Right lobe of liver (tissue), 6 donors: ENCODE measurements at regions not wholly inside any gene's neighbourhood (a gene's known extent, or its start where the extent isn't known, plus 50 kb on each side); places are given as distances from the start of the nearest gene placed in this dataset.
A peak's percentile ranks its signal among the peaks of the same experiment; 100 is the strongest.

Source experiments
- ATAC-seq, 4 donors: fragments of 200-7000 bp; cut with Tn5 transposase; one replicate each; pipeline ENCODE4 v1.9.1; 2020; ENCODE audit warnings: mild to moderate bottlenecking in 4 of 4, moderate library complexity in 4 of 4
- DNase-seq, 3 donors: peaks; one replicate each; pipeline ENCODE4 v3.0.0-alpha.2; 2020
- H3K27ac ChIP-seq, 3 donors: fragments of 200-600 bp; one replicate each; pipeline ENCODE4 v1.8.0; 2022
- H3K27me3 ChIP-seq, 2 donors: fragments of 200-600 bp; one replicate each; pipeline ENCODE4 v1.8.0; 2022
- H3K36me3 ChIP-seq, 4 donors: fragments of 200-600 bp; sonication (generic) in 1 of 4; one replicate each; pipeline versions ENCODE4 v1.5.1 to v1.8.0; 2017 to 2022; ENCODE audit warnings: control low read depth in 1 of 4
- H3K4me1 ChIP-seq, 4 donors: fragments of 200-600 bp; sonication (generic) in 1 of 4; one replicate each; pipeline versions ENCODE4 v1.5.1 to v1.8.0; 2017 to 2022; ENCODE audit warnings: control low read depth in 1 of 4
- H3K4me3 ChIP-seq, 3 donors: fragments of 200-600 bp; one replicate each; pipeline ENCODE4 v1.8.0; 2022
- H3K9me3 ChIP-seq, 4 donors: fragments of 200-600 bp; sonication (generic) in 1 of 4; one replicate each; pipeline versions ENCODE4 v1.5.1 to v1.8.0; 2017 to 2022; ENCODE audit warnings: control low read depth in 1 of 4
- CTCF ChIP-seq, 4 donors: fragments of 200-600 bp in 3 of 4; fragments of 450-650 bp in 1 of 4; IDR thresholded peaks; one replicate each; pipeline versions ENCODE4 v1.5.1 to v1.8.0; 2016 to 2022; ENCODE audit warnings: antibody characterized with exemption in 4 of 4, mild to moderate bottlenecking in 2 of 4
- POLR2A ChIP-seq: fragments of 450-650 bp; IDR thresholded peaks from one replicate; pipeline ENCODE4 v1.6.1; 2017; ENCODE audit warnings: antibody characterized with exemption, mild to moderate bottlenecking
- WGBS: methylation state at CpG from one replicate; pipeline ENCODE4 v1.1.6; 2018; ENCODE audit warnings: low coverage, low lambda C conversion rate; ENCODE audit not compliant: insufficient coverage; ENCODE audit errors: missing lambda C conversion rate; 5-methylcytosine and 5-hydroxymethylcytosine counted together
- intact Hi-C, 2 donors: fragments of 100-400 bp; cut with DNase I; formaldehyde crosslinking; loops; one replicate each; pipeline versions ENCODE4 v1.11.2 to v1.14.1; 2022
- donor health status: DM: no; HTN: yes; CAD: no.
- donor health status: DM: no; HTN: no; CAD: no.
- donor health status: DM: no; HTN: no; CAD: no.
- donor health status: DM: no; HTN: yes; CAD: no.
- donor health status: DM: no; HTN: yes; CAD: no.

GRCh38 chr16:63684149-63685101 lies 1437.4 kb downstream of the CDH11 start:
- peak in 1 of 4 donors; percentile 13 for ATAC-seq

GRCh38 chr16:63682844-63683243 lies 1439.0 kb downstream of the CDH11 start:
- Histone ChIP-seq H3K36me3 (no peaks in the 10 kb centered on the region), H3K9me3 (peaks cover 0 to 4% (median 0%) of the 10 kb centered on the region in 4 donors), H3K4me3 (no peak overlapping the region), H3K4me1 (no peaks in the 10 kb centered on the region), H3K27ac (no peak overlapping the region), H3K27me3 (no peaks in the 10 kb centered on the region)
- no peak for DNase-seq
- no peak for ATAC-seq
- 30% methylated on average over 3 of the region's 3 CpGs for WGBS
- TF ChIP-seq POLR2A = no peak
- TF ChIP-seq CTCF (IDR thresholded peaks at IDR 0.05) = no peak
- intact Hi-C loops = no loop called here

More at GRCh38 chr16:63684149-63685101, 1437.4 kb downstream of the CDH11 start:
- WGBS = 73% methylated on average over 5 of the region's 8 CpGs
- H3K27me3 ChIP-seq = no peaks in the 10 kb centered on the region
- peaks cover 0 to 4% (median 0%) of the 10 kb centered on the region in 4 donors for H3K9me3 ChIP-seq
- H3K4me1 ChIP-seq = no peaks in the 10 kb centered on the region
- no peak for TF ChIP-seq CTCF (IDR thresholded peaks at IDR 0.05)
- TF ChIP-seq POLR2A = no peak
- no peak overlapping the region for H3K27ac ChIP-seq
- H3K36me3 ChIP-seq = no peaks in the 10 kb centered on the region
- no peak overlapping the region for H3K4me3 ChIP-seq
- DNase-seq = no peak
- intact Hi-C loops = no loop called here

GRCh38 chr16:63672493-63672892 lies 1449.4 kb downstream of the CDH11 start:
- no peak for ATAC-seq
- 25% methylated on average over 2 of the region's 2 CpGs for WGBS

GRCh38 chr16:63663155-63663554 lies 1458.7 kb downstream of the CDH11 start:
- intact Hi-C loops = no loop called here
- H3K4me3 ChIP-seq = no peak overlapping the region
- H3K27me3 ChIP-seq = no peaks in the 10 kb centered on the region
- no peak for DNase-seq
- TF ChIP-seq CTCF (IDR thresholded peaks at IDR 0.05) (no peak), POLR2A (no peak)
- ATAC-seq = no peak
- WGBS = 36% methylated on average over 1 of the region's 1 CpG
- no peaks in the 10 kb centered on the region for H3K36me3 ChIP-seq
- H3K9me3 ChIP-seq = no peaks in the 10 kb centered on the region
- H3K4me1 ChIP-seq = no peaks in the 10 kb centered on the region
- H3K27ac ChIP-seq = no peak overlapping the region

More at GRCh38 chr16:63672493-63672892, 1449.4 kb downstream of the CDH11 start:
- Histone ChIP-seq H3K27ac (no peak overlapping the region), H3K9me3 (no peaks in the 10 kb centered on the region), H3K27me3 (no peaks in the 10 kb centered on the region), H3K4me1 (no peaks in the 10 kb centered on the region), H3K36me3 (no peaks in the 10 kb centered on the region), H3K4me3 (no peak overlapping the region)
- no peak for DNase-seq
- intact Hi-C loops = no loop called here
- TF ChIP-seq POLR2A = no peak
- no peak for TF ChIP-seq CTCF (IDR thresholded peaks at IDR 0.05)
